NCI-H1436 treated with DMSO at 0.1 percent for 48 hours (cell line): ENCODE measurements at regions not wholly inside any gene's neighbourhood (a gene's known extent, or its start where the extent isn't known, plus 50 kb on each side); places are given as distances from the start of the nearest gene placed in this dataset.
"Not testable (repeated sequence)": the region's sequence is repeated elsewhere in the genome, so short reads cannot be mapped to it uniquely, and the experiment has no call there.

ENCODE experiments used
- DNase-seq: peaks from one replicate; lab custom pipeline; 2025; lab: John Stamatoyannopoulos, UW

- DNase-seq: no peak
Measured at GRCh38 chr11:19433367-19433766, 192.6 kb upstream of the E2F8 start.

- no peak for DNase-seq
Measured at GRCh38 chr11:19432370-19433061, 191.8 kb upstream of the E2F8 start.

DNA sequence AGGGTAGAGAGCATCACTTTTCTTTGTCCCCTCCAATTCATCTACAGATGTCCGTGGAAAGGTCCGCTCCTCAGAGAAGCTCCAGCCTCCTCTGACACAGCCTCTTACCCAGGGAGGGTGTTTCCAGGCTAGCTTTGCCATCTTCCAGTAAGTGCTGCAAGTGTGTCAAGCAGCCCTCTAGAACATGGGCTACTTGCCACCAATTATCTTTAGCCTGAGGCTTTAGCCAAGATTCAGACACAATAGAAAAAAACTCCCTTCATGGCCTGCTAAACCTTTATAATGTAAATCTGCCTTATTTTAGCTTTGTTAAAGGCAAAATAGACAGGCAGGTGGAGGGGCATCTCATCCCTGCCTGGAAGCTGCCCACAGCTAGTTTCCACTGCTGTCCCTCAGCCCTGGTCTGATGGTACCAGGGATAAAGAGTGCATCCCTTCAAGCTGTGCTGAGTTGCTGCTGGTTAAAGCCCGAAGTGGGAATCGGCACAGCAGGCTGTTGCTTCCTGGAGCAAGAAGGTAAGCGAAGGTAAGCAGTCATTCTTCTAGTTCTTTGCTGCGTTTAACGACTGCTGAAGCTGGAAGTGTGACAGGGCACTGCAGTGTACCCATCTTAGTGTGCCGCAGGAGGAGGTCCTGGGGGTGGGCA is 190.1 kb upstream of the E2F8 start:
- DNase-seq: no peak

DNA sequence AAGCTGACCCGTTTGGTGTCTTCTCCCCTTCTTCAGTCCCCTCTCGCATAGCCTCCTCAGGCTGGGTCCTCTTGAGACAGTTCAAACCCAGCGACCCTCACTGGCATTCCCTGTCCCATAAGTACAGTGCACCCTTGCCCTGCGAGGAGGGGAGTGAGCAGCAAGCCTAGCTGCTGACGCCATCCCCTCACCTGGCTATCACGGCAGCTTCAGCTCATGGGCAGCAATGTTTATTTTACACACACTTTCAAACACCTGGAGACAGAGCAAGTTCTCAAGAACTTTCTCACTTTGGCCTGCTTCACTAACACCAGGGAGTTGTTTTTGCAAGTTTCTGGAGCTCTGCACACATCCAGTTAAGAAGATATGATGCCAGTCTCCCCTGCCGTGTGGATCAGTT is 189.6 kb upstream of the E2F8 start:
- no peak for DNase-seq

DNA sequence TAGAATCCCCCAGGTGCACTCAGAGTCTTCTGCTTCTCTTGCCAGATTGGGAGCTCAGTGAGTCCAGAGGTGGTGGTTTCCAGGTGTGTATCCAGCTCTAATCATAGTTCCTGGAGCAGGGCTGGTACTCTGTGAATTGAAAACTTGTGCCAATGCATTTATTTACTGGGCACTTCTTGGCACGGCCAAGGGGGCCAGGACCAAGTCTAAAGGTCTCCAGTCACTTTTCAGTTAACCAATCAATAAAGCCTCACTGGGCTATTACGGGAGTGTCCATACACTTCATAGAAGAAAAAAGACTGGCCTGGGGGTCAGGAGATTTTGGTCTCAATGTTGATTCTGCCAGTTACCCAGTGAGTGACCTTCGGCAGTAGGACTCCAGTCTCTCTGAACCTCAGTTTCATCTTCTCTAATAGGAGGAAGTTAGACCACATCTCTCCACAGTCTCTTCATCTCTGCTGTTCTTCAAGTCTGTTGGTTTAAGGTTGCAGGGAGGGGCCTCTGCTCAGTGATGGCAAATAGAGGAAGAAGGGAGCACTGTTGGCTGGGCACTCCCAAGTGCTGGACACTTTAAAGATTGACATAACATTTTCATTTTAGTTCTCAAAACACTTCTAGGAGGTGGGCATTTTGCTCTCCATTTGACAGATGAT is 188.5 kb upstream of the E2F8 start:
- DNase-seq: no peak

DNA sequence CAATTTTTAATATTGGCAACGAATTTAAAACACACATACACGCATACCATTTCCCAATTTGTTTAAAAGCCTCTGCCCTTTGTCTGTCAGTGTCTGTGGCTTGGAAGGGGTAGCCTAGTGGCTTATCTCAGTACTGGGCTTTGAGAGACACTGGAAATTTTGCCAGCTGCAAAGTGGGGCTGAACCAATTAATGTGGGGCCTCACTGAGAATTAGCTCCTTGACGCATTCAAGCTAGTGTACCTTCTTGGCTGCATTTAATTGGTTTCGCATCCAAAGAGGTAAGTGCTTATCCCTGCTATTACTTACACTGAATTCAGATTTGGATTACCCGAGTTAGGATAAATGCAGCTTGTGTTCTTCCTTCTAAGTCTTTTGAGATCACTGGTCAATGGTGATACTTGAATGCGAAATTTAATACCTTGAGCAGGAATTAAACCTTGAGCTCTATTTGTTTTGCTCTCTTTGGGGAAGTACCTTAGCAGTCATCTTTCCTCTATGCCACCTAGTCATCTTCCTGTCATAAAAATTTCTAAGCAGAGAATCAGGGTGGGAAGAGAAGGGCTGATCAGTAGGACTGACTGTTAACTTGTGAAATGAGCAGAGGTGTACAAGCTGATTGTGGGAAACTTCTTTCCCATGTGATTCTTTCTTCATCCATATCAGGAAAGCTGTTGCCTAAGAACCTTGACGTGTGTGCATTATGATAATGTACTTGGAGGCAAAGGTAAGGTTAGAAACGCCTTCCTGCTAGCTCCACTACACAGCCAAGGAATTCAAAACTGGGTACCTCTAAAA is 187.7 kb upstream of the E2F8 start:
- peak; percentile 9 for DNase-seq

DNA sequence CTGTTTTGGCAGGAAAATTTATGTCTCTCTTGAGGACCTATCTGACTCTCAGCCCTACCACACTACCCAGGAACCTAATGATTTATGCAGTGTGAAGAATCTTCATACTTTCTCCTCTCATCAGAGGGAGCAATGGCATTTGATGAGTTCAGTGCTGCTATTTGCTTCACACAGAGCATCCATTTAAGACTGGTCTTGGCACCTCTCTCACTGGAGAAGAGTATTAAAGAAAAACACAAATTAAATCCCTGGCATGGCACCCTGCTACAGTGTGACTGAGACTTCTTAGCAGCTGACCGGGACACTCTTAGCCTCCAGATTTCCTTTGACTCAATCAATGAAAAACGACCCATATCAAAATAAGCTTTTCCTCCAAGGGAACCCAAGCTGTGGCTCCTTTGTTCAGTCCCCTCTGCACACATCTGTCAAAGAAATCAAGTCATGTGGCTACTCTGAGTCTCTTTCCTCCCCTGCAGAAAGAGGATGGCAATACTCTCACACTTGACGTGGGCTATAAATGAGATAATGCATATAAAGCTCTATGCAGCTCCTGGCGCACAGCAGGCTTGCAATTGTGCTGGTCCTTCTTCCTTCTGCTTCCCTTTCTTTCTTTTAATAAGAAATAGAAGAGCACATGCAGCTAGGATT is 186.1 kb upstream of the E2F8 start:
- DNase-seq: no peak

GRCh38 chr11:19426011-19426755 is 185.4 kb upstream of the E2F8 start:
- no peak for DNase-seq

- DNase-seq: no peak
Measured at GRCh38 chr11:19422276-19422675, 181.5 kb upstream of the E2F8 start.

DNA sequence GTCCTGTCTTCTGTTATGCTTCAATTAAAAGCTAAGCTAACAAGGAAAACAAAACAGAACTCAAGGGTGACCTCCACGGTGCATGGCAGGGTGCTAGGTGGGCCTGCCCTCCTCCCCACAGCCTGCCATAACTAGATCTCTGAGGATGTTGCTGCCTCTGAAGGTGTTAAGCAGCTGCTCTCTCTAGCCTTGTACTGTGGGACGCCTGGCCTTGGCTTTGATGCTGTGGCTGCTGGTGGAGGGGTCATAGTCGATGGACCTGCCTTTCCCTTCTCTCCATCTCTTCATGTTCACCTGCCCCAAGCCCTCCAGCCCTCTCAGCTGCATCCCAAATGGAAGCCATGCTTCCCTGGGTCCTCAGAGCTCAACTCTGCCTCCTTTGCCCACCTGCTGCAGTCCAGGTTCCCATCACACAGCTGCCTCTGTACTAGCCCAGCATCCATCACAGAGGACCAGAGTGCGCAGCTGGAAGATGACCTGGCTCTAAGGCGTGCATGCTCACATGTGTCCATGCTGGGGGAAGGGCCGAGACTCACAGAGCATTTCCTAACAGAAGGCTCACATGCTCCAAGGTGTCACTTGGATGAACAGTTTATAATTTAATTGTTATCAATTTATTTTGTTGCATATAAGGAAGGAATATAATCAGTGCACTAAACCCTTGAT is 180.3 kb upstream of the E2F8 start:
- DNase-seq: no peak

- no peak for DNase-seq
Measured at GRCh38 chr11:19419808-19420207, 179.1 kb upstream of the E2F8 start.

- DNase-seq: no peak
Measured at GRCh38 chr11:19419021-19419750, 178.4 kb upstream of the E2F8 start.

GRCh38 chr11:19418221-19418620 is 177.5 kb upstream of the E2F8 start:
- DNase-seq: no peak

DNA sequence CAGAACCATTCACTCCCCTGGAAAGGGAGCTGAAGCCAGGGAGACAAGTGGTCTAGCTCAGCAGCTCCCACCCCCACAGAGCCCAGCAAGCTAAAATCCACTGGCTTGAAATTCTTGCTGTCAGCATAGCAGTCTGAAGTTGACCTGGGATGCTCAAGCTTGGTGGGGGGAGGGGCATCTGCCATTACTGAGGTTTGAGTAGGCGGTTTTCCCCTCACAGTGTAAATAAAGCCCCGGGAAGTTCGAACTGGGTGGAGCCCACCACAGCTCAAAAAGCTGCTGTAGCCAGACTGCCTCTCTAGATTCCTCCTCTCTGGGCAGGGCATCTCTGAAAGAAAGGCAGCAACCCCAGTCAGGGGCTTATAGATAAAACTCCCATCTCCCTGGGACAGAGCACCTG is 171.3 kb upstream of the E2F8 start:
- DNase-seq: not testable (repeated sequence)

DNA sequence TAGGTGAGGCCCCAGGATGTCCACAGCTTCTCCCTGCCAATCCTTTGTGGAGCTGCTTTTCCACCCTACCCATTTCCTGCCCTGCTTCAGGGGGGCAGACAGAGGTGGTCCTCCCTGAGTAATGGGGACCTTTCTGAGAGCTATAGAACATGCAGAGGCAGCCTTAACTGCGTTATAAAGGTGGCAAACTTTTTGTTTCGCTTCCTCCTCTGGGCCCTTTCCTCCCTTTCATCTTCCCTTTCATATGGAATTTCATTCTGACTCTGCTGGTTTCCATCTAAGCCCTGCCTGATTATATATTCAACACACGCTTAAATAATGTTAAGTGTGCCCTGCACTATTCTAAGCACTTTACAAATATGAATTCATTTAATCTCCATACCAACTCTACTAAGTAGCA is 169.3 kb upstream of the E2F8 start:
- no peak for DNase-seq

DNA sequence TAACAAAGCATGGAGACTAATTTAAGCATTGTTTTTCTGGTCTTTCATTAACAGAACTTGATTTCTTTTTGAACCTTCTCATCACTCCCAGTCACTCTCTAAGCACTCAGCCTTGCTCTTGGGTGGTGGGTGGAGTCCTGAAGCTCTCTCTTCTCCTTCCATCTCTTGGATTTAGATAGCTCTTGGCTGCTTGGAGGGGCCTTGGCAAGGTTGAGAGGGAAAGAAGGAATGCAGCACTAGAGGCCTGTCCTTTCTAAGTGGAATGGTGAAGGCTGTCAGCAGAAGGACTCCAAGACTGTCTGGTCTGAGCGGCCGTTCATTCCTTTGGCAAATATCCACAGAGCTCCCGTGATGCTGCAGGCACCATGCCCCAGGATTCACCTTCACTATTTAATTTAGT is 168.6 kb upstream of the E2F8 start:
- DNase-seq: no peak

- no peak for DNase-seq
Measured at GRCh38 chr11:19407677-19408270, 167.0 kb upstream of the E2F8 start.

GRCh38 chr11:19405966-19406365 is 165.2 kb upstream of the E2F8 start:
- DNase-seq: no peak

- no peak for DNase-seq
Measured at GRCh38 chr11:19404787-19405186, 164.0 kb upstream of the E2F8 start.
